ENCODE measurements at regions not wholly inside any gene's neighbourhood (a gene's known extent, or its start where the extent isn't known, plus 50 kb on each side); places are given as distances from the start of the nearest gene placed in this dataset.

GRCh38 chr5:3034881-3035280, 283.4 kb upstream of the IRX2 start:
- no peak for TF ChIP-seq RFX5 (IDR thresholded peaks at IDR 0.05; ENCODE audit: low read depth, low read length)
- no peak for TF ChIP-seq ILK (tag; IDR thresholded peaks at IDR 0.05; ENCODE audit: borderline replicate concordance, low read depth)
- TF ChIP-seq CREBBP (IDR thresholded peaks at IDR 0.05; ENCODE audit: low read depth, low read length) = no peak
- TF ChIP-seq BRD4 (IDR thresholded peaks at IDR 0.05) = no peak
- no peak for TF ChIP-seq HCFC1 (IDR thresholded peaks at IDR 0.05; ENCODE audit: low read depth, low read length)
- TF ChIP-seq JUNB (CRISPR knock-in tag; conservative IDR thresholded peaks at IDR 0.05) = no peak
- TF ChIP-seq ZNF24 (IDR thresholded peaks at IDR 0.05) = no peak
- TF ChIP-seq JUND (IDR thresholded peaks at IDR 0.05; ENCODE audit: borderline replicate concordance, low read depth, low read length) = no peak
- TF ChIP-seq JUND (tag; IDR thresholded peaks at IDR 0.05; ENCODE audit: borderline replicate concordance, low read depth, low read length) = no peak
- no peak for TF ChIP-seq FOXP4 (CRISPR knock-in tag; IDR thresholded peaks at IDR 0.05; ENCODE audit: borderline replicate concordance)
- TF ChIP-seq POLR2A (conservative IDR thresholded peaks at IDR 0.05) = no peak
- no peak for TF ChIP-seq ZNF184 (CRISPR knock-in tag; IDR thresholded peaks at IDR 0.05)
- TF ChIP-seq JUN (IDR thresholded peaks at IDR 0.05; ENCODE audit: borderline replicate concordance, low read depth, low read length) = no peak
- no peak for TF ChIP-seq JUN (CRISPR knock-in tag; IDR thresholded peaks at IDR 0.05; ENCODE audit: borderline replicate concordance)
